A549 (cell line): ENCODE measurements at regions not wholly inside any gene's neighbourhood (a gene's known extent, or its start where the extent isn't known, plus 50 kb on each side); places are given as distances from the start of the nearest gene placed in this dataset.

ENCODE experiments used
- ATAC-seq, 2 experiments: fragments of 200-7000 bp in 1 of 2; fragments of >200 bp in 1 of 2; cut with Nextera tagmentation in 1 of 2; cut with Tn5 transposase in 1 of 2; 3 replicates each; pipeline versions ENCODE4 v1.8.0 to v1.9.1; 2018 to 2020; ENCODE audit warnings: mild to moderate bottlenecking in 1 of 2, moderate library complexity in 1 of 2
- CTCF ChIA-PET: fragments of 300-600 bp; sonication (Branson Sonifier 250); formaldehyde crosslinking; extraction: SDS; loops from one replicate; lab custom pipeline; 2021; ENCODE audit warnings: antibody characterized with exemption, inconsistent platforms; lab: Yijun Ruan, JAX
- POLR2A ChIA-PET: fragments of 350-600 bp; formaldehyde crosslinking; extraction: SDS; loops from one replicate; lab custom pipeline; 2021; ENCODE audit warnings: antibody characterized with exemption, inconsistent platforms; lab: Yijun Ruan, JAX
- DNase-seq, 2 experiments: peaks; one replicate each; pipeline versions ENCODE4 v3.0.0 to v3.0.0-alpha.2; 2011 to 2016; ENCODE audit warnings: low read depth in 1 of 2, low spot score in 1 of 2
- FAIRE-seq: peaks from 2 replicates; lab custom pipeline; 2011; peaks lifted over from hg19 to GRCh38; lab: Jason Lieb, UNC
- H3K27ac ChIP-seq, 2 experiments: fragments of >200 bp; sonication (Bioruptor Twin); formaldehyde crosslinking; 3 replicates each; pipeline ENCODE4 v1.5.1; 2016 to 2017
- H3K4me1 ChIP-seq: fragments of >200 bp; sonication (Bioruptor Twin); formaldehyde crosslinking; 3 replicates; pipeline ENCODE4 v1.6.1; 2016
- H3K4me2 ChIP-seq: fragments of >200 bp; sonication (Bioruptor Twin); formaldehyde crosslinking; 3 replicates; pipeline ENCODE4 v1.6.1; 2016
- H3K4me3 ChIP-seq: fragments of >200 bp; sonication (Bioruptor Twin); formaldehyde crosslinking; 3 replicates; pipeline ENCODE4 v1.5.1; 2016
- H3K9me3 ChIP-seq: fragments of >200 bp; sonication (Bioruptor Twin); formaldehyde crosslinking; 3 replicates; pipeline ENCODE4 v1.6.1; 2016
- CEBPB ChIP-seq, 2 experiments: fragments of >200 bp in 1 of 2; sonication (Bioruptor Twin) in 1 of 2; formaldehyde crosslinking in 1 of 2; IDR thresholded peaks; 2 replicates each; pipeline ENCODE4 v1.6.1; 2012 to 2016
- EHMT2 ChIP-seq: fragments of 200-600 bp; sonication (generic); IDR thresholded peaks from 2 replicates; pipeline ENCODE4 v1.6.1; 2016; ENCODE audit warnings: antibody characterized with exemption, low read depth, mild to moderate bottlenecking, moderate library complexity
- FOSL2 ChIP-seq, 2 experiments: fragments of 450-650 bp in 1 of 2; fragments of >200 bp in 1 of 2; sonication (Bioruptor Twin) in 1 of 2; formaldehyde crosslinking; IDR thresholded peaks; 2 replicates each; pipeline versions ENCODE4 v1.5.0 to v1.6.1; 2016 to 2020; ENCODE audit warnings: mild to moderate bottlenecking in 1 of 2, moderate library complexity in 1 of 2
- HOXB5 ChIP-seq: fragments of 250-450 bp; sonication (Bioruptor Pico); IDR thresholded peaks from 2 replicates; pipeline ENCODE4 v1.5.0; 2020; ENCODE audit warnings: mild to moderate bottlenecking, moderate library complexity
- KDM1A ChIP-seq: fragments of 200-600 bp; sonication (generic); IDR thresholded peaks from 2 replicates; pipeline ENCODE4 v1.6.1; 2016; ENCODE audit warnings: low read depth, mild to moderate bottlenecking
- KDM5A ChIP-seq: fragments of 200-600 bp; sonication (generic); IDR thresholded peaks from 2 replicates; pipeline ENCODE4 v1.6.1; 2016; ENCODE audit warnings: antibody characterized with exemption, mild to moderate bottlenecking
- NFE2L2 ChIP-seq: fragments of 150-350 bp; conservative IDR thresholded peaks from 2 replicates; pipeline ENCODE4 v1.6.1; 2014; ENCODE audit warnings: low read length
- NR3C1 ChIP-seq: fragments of >200 bp; sonication (Bioruptor Twin); formaldehyde crosslinking; IDR thresholded peaks from 3 replicates; pipeline ENCODE4 v1.6.1; 2017
- RCOR1 ChIP-seq: fragments of 150-350 bp; IDR thresholded peaks from 2 replicates; pipeline ENCODE4 v1.6.1; 2014; ENCODE audit warnings: antibody characterized with exemption, low read length, low read depth
- RFX5 ChIP-seq: fragments of 450-650 bp; IDR thresholded peaks from 2 replicates; pipeline ENCODE4 v1.7.1; 2014; ENCODE audit warnings: antibody characterized with exemption, mild to moderate bottlenecking, moderate library complexity
- TFCP2L1 ChIP-seq: fragments of 250-450 bp; sonication (Bioruptor Pico); IDR thresholded peaks from 2 replicates; pipeline ENCODE4 v1.5.0; 2021; ENCODE audit warnings: mild to moderate bottlenecking
- ZC3H11A ChIP-seq: fragments of 450-650 bp; IDR thresholded peaks from 2 replicates; pipeline ENCODE4 v1.6.1; 2014; ENCODE audit warnings: antibody characterized with exemption, mild to moderate bottlenecking
- ZSCAN20 ChIP-seq: fragments of 250-450 bp; sonication (Bioruptor Pico); IDR thresholded peaks from 2 replicates; pipeline ENCODE4 v1.8.0; 2022; ENCODE audit warnings: mild to moderate bottlenecking, moderate library complexity
- WGBS: methylation state at CpG from one replicate; pipeline ENCODE4 v1.1.6; 2017; ENCODE audit errors: missing lambda C conversion rate; 5-methylcytosine and 5-hydroxymethylcytosine counted together
- TF ChIP-seq, protein P1 (sequence below): fragments of >200 bp; sonication (Bioruptor Twin); formaldehyde crosslinking; IDR thresholded peaks from 3 replicates; pipeline ENCODE4 v1.6.1; 2016
- TF ChIP-seq, protein P2 (sequence below): fragments of 450-650 bp; IDR thresholded peaks from 2 replicates; pipeline ENCODE4 v1.6.1; 2014; ENCODE audit warnings: antibody characterized with exemption
- TF ChIP-seq, protein P3 (sequence below): IDR thresholded peaks from 2 replicates; pipeline ENCODE4 v1.6.1; 2012; ENCODE audit warnings: low read depth, borderline replicate concordance
- TF ChIP-seq, protein P4 (sequence below): fragments of 200-600 bp; sonication (generic); IDR thresholded peaks from 2 replicates; pipeline ENCODE4 v1.6.1; 2016; ENCODE audit warnings: antibody characterized with exemption, mild to moderate bottlenecking, moderate library complexity
- TF ChIP-seq, protein P5 (sequence below): fragments of >200 bp; sonication (Bioruptor Twin); formaldehyde crosslinking; IDR thresholded peaks from 2 replicates; pipeline ENCODE4 v1.6.1; 2016
- TF ChIP-seq, protein P6 (sequence below): fragments of 250-450 bp; sonication (Bioruptor Pico); IDR thresholded peaks from 2 replicates; pipeline ENCODE4 v1.5.0; 2020; ENCODE audit warnings: low read depth, mild to moderate bottlenecking, moderate library complexity

DNA sequence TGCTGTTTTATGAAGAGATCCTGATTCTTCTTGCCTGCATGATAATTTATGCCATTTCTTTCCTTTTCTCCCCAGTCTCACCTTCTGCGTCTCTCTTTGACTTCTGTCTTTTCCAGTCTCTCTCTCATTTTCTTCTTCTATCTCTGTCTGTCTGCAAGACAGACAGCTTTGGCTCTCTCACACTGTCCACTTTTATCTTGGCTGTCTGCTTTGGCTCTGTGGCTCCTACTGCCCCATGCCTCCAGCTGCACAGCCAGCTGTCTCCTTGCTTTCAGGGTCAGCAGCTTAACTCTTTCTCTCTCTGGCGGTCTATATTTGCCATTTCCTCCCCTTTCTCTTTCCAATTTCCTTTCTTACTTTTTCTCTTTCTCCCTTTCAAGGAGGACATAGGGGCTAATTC, 971.1 kb upstream of the COX7C start:
- TF ChIP-seq FOSL2 (IDR thresholded peaks at IDR 0.05) = no peak
- TF ChIP-seq FOSL2 (CRISPR knock-in tag; IDR thresholded peaks at IDR 0.05) = no peak
- CTCF ChIA-PET = no interaction called here
- POLR2A ChIA-PET = no interaction called here
- H3K4me1 ChIP-seq = no peaks in the 10 kb centered on the region
- no peak overlapping the region for H3K27ac ChIP-seq
- ATAC-seq (no peak), DNase-seq (no peak), FAIRE-seq (no peak)
- H3K4me2 ChIP-seq = no peak overlapping the region
- H3K9me3 ChIP-seq = no peaks in the 10 kb centered on the region
- WGBS = 75% methylated on average over 2 of the region's 2 CpGs
- no peak overlapping the region for H3K4me3 ChIP-seq

DNA sequence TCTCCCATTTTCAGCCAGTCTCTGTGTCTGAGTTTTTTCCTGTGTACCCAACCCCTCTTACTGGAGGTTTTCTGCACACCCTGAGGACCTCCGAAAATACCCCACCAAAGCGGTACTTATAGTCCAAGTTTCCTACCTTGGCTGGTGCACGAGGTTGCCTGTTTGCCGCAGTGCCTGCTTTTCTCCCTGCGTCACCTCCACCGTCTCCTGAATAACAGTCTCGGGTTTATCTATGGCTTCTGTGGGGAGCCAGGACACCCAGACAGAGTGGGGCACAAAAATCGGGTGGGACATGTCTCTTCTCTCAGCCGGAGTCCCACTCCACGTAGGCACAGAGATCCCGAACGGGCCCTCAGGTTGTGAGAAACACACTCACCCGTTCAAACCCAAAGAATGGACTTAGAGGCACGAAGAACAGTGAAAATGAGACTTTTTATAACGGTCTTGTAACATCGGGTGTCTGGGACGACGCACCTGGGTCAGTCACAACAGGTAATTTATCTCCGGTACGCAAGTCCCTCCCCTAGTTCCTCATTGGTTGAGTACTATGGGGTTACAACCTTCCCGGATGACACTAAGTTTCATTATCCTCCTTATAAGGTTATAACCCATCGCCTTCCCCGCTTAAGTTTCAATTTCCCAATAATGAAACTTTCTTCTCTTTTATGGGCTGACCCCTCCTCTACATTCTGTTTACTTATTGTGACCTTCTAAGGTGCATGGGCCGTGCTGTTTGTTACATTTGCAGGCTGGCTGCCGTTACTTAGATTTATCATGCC, 970.2 kb upstream of the COX7C start:
- ATAC-seq (no peak), DNase-seq (no peak), FAIRE-seq (no peak)
- no peak overlapping the region for H3K4me2 ChIP-seq
- H3K4me3 ChIP-seq = no peak overlapping the region
- TF ChIP-seq, protein P1, sequence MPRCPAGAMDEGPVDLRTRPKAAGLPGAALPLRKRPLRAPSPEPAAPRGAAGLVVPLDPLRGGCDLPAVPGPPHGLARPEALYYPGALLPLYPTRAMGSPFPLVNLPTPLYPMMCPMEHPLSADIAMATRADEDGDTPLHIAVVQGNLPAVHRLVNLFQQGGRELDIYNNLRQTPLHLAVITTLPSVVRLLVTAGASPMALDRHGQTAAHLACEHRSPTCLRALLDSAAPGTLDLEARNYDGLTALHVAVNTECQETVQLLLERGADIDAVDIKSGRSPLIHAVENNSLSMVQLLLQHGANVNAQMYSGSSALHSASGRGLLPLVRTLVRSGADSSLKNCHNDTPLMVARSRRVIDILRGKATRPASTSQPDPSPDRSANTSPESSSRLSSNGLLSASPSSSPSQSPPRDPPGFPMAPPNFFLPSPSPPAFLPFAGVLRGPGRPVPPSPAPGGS = no peak
- TF ChIP-seq NFE2L2 (no peak), EHMT2 (no peak), RFX5 (no peak), CEBPB (IDR thresholded peaks at IDR 0.05) (no peak), NR3C1 (no peak), ZSCAN20 (CRISPR knock-in tag) (no peak), RCOR1 (no peak), TFCP2L1 (CRISPR knock-in tag) (no peak), HOXB5 (CRISPR knock-in tag) (no peak), ZC3H11A (no peak), KDM1A (no peak), KDM5A (no peak)
- TF ChIP-seq, protein P2, sequence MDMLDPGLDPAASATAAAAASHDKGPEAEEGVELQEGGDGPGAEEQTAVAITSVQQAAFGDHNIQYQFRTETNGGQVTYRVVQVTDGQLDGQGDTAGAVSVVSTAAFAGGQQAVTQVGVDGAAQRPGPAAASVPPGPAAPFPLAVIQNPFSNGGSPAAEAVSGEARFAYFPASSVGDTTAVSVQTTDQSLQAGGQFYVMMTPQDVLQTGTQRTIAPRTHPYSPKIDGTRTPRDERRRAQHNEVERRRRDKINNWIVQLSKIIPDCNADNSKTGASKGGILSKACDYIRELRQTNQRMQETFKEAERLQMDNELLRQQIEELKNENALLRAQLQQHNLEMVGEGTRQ = no peak
- TF ChIP-seq, protein P3, sequence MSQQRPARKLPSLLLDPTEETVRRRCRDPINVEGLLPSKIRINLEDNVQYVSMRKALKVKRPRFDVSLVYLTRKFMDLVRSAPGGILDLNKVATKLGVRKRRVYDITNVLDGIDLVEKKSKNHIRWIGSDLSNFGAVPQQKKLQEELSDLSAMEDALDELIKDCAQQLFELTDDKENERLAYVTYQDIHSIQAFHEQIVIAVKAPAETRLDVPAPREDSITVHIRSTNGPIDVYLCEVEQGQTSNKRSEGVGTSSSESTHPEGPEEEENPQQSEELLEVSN = no peak
- TF ChIP-seq, protein P4, sequence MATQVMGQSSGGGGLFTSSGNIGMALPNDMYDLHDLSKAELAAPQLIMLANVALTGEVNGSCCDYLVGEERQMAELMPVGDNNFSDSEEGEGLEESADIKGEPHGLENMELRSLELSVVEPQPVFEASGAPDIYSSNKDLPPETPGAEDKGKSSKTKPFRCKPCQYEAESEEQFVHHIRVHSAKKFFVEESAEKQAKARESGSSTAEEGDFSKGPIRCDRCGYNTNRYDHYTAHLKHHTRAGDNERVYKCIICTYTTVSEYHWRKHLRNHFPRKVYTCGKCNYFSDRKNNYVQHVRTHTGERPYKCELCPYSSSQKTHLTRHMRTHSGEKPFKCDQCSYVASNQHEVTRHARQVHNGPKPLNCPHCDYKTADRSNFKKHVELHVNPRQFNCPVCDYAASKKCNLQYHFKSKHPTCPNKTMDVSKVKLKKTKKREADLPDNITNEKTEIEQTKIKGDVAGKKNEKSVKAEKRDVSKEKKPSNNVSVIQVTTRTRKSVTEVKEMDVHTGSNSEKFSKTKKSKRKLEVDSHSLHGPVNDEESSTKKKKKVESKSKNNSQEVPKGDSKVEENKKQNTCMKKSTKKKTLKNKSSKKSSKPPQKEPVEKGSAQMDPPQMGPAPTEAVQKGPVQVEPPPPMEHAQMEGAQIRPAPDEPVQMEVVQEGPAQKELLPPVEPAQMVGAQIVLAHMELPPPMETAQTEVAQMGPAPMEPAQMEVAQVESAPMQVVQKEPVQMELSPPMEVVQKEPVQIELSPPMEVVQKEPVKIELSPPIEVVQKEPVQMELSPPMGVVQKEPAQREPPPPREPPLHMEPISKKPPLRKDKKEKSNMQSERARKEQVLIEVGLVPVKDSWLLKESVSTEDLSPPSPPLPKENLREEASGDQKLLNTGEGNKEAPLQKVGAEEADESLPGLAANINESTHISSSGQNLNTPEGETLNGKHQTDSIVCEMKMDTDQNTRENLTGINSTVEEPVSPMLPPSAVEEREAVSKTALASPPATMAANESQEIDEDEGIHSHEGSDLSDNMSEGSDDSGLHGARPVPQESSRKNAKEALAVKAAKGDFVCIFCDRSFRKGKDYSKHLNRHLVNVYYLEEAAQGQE = no peak
- TF ChIP-seq, protein P5, sequence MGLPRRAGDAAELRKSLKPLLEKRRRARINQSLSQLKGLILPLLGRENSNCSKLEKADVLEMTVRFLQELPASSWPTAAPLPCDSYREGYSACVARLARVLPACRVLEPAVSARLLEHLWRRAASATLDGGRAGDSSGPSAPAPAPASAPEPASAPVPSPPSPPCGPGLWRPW = no peak
- TF ChIP-seq, protein P6, sequence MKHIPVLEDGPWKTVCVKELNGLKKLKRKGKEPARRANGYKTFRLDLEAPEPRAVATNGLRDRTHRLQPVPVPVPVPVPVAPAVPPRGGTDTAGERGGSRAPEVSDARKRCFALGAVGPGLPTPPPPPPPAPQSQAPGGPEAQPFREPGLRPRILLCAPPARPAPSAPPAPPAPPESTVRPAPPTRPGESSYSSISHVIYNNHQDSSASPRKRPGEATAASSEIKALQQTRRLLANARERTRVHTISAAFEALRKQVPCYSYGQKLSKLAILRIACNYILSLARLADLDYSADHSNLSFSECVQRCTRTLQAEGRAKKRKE (CRISPR knock-in tag) = no peak
- H3K27ac ChIP-seq = no peak overlapping the region
- ChIA-PET CTCF (no interaction called here), POLR2A (no interaction called here)
- WGBS = 44% methylated on average over 25 of the region's 25 CpGs
- H3K4me1 ChIP-seq = no peaks in the 10 kb centered on the region
- no peaks in the 10 kb centered on the region for H3K9me3 ChIP-seq
